GM21528 (cell line): ENCODE measurements at regions not wholly inside any gene's neighbourhood (a gene's known extent, or its start where the extent isn't known, plus 50 kb on each side); places are given as distances from the start of the nearest gene placed in this dataset.

ENCODE experiments used
- ATAC-seq: cut with Tn5 transposase; IDR thresholded peaks from one replicate; pipeline ENCODE4 v1.9.1; 2021; ENCODE audit warnings: mild to moderate bottlenecking, moderate library complexity; ENCODE audit not compliant: unreplicated experiment, low FRiP score

GRCh38 chr18:46318356-46318755 lies 214.2 kb downstream of the HAUS1 start:
- ATAC-seq: no peak

GRCh38 chr18:46319783-46320182 lies 215.6 kb downstream of the HAUS1 start:
- ATAC-seq: no peak

GRCh38 chr18:46320297-46320696 lies 216.1 kb downstream of the HAUS1 start:
- no peak for ATAC-seq

GRCh38 chr18:46320928-46321711 lies 216.9 kb downstream of the HAUS1 start:
- ATAC-seq: no peak

DNA sequence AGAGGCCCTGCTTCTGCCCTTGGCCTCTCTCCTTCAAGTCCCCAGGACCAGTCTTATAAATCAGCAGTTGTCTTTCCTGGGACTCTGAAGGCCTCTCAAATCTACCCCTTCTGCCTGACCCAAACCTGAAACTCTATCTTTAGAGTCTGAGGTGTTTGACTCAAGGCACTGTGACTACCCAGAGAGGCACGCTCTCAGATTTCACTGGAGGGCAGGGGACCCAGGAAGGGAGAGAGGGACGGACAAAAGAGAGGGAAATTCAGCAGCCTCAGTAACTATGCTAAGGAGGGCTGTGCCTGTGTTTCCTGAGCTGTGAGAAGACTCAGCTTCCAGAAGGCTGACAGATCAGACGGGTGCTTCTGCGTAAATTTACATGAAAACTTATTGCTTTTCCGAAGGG lies 217.8 kb downstream of the HAUS1 start:
- ATAC-seq: no peak

DNA sequence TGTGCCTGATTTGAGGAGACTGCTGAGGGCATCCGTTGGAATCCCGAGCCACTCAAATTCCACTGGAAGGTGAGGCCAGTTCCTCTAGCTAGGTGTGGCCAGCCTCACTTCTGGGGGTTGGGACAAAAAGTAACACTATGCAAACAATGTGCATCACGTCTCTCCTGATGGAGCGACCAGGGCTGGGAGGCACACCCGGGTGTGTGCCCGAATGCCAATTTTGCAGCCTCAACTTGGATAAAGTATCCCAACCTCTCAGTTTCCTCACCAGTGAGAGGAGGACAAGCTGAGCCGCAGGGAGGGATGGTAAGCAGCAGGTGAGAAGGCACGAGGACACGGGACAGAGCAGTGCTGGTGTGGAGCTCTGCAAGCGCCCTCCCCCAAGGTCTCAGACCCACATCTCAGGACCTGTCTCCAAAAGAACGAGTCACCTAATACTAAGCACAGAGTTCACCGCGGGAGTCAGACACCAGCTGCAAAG lies 218.3 kb downstream of the HAUS1 start:
- no peak for ATAC-seq

- no peak for ATAC-seq
These were observed 218.8 kb downstream of the HAUS1 start for GRCh38 chr18:46322941-46323340.

- no peak for ATAC-seq
These were observed 220.1 kb downstream of the HAUS1 start for GRCh38 chr18:46324087-46324955.

- no peak for ATAC-seq
These were observed 221.7 kb downstream of the HAUS1 start for GRCh38 chr18:46325895-46326294.

DNA sequence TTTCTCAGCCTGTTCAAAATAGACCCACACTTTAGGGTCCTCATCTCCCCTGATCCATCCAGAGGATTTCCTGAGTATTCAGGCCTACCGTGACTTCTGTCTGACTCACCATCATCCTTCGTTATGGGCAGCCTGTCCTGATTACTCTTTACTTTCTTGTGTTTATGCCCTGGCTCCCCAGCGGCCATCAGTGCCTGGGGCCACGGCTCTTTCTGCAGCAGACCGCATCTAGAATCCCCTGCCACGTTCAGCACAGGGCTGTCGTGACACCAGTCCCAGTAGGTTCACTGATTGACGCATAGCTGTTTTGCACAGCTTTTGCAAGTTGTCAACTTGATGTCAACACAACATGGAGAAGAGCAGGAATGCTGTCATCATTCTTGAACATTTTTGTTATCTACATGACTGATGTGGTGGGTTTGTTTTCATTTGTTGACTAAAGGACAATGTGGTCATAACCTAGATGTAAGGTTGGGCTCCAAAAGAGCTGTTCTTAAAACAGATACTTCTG lies 225.6 kb downstream of the HAUS1 start:
- no peak for ATAC-seq

DNA sequence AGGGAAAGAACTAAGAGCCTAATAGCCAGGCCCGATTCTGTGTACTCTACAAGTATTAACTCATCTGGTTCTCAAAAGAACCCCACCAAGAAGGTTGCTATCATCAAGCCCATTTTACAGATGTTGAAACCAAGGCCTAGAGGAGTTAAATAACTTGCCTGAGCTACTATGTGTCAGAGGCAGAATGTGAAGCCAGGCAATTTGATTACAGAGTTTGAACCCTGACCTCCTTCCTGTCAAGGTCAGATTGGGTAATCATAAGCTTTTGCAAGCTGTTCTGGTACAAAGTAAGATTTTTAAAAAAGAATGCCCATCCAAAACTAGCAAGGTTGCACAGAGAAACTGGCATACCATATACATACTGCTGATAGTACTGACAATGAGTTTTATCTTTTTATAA lies 227.1 kb downstream of the HAUS1 start:
- no peak for ATAC-seq

GRCh38 chr18:46332286-46332801 lies 228.2 kb downstream of the HAUS1 start:
- ATAC-seq: no peak

DNA sequence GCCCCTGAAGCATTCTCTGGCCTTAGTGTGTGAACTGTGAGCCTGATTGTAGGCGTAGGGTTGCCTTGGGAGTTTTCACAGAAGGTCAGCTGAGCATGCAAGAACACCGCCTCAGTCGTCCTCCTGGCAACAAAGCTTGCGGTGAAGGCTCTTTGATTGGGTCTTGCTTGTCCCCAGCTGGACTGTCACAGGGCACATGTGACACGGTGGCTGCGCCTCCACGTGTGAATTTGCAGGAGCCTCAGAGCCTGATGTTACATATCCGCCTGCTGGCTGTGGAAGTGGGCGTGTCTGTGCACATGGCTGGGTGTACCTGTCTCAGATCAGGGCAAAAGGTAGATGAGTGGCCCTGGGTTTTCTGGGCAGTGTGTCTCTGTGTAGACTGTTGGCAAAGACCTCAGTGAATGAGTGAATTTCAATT lies 228.7 kb downstream of the HAUS1 start:
- no peak for ATAC-seq

- no peak for ATAC-seq
These were observed 229.4 kb downstream of the HAUS1 start for GRCh38 chr18:46333431-46334135.

DNA sequence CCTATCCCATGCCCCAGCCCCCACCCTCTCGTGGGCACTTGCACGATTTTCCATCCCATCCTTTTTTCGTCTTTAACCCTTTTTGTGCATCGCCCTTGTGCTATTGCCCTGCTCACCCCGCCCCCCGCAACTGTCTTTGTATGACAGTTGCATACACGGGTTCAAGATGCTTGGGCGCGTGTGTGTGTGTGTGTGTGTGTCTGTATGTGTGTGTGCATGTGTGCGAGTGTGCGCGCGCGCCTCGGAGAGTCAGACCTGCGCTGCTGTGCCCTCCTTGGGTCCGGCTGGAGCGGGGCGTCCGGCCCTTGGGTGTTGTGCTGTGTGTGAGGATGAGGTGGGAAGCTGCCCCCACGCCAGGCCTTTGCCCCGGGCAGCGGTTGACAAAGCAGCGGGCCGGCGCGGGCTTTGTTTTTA lies 230.7 kb downstream of the HAUS1 start:
- ATAC-seq: no peak

- no peak for ATAC-seq
These were observed 231.4 kb downstream of the HAUS1 start for GRCh38 chr18:46335534-46336101.

DNA sequence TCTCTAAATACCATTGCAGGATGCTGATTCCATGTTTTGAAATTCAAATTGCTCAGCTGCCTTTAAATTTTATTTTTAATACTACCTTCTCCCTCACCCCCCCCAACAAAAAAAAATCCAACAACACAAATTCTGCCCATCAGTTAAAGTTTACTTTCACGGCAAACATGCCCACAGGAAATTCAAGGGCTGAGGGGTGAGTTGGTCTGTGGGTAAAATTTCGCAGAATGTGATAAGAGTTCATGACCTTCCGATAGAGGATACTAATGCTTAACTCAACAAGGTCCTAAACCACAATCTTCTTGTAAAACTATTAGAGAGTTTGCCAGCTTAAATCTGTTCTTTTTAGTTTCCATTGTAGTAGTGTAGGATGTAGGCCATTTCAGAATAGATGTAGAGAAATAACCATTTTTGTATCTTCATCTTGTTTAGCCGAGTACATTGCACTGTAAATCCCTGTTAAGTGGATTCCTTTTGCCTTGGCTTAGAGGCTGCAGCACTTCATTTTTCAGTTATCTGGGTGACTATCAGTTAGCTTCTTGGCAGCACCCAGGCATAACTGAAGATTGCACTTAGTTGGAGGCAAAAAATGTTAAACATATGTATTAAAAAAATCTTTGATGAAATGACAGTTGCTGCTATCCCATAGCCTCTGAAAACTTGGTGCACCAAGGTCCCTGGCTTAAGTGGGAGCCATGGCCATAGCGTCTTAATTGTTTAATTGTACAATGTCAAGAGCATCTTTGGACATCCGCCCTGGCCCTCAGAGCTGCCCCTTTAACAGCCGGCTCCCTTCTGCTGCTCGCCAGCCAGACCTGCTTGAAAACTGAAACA lies 232.3 kb downstream of the HAUS1 start:
- no peak for ATAC-seq

DNA sequence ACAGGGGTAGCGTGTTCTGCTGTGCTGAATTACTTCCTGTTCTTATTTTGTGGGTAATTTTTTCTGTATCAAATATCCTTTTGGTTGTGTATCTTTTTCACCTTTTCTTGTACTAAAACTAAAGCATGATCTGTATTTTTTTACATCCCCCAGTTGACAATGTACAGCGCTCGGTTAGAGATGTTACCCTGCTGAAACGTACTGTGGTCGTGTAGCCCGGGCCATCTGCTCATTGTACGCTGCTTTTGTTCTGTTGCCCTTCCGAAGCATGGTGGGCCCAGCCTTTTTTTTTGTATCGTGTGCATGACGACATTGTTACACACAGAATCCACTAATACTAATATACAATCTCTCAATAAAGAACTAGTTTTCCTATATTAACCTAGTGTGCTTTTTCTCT lies 233.1 kb downstream of the HAUS1 start:
- no peak for ATAC-seq

DNA sequence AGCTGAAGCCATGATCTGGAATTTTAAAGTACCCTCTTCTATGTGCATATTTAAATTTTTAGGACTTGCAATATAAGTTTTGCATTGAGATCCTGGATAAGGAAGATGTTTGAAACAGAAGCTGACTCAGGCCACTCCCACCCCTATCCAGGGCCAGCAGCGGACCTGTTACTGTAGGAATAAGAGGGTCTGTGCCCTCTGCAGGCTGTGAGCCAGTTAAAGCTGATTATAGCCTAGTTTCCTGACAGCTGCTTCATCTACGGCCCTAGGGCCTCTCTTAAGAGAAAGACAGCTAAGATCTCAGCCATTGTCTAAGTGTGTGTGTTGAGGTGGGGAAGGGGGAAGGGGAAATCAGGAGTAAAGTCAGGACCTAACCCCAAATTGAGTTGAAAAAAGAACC lies 234.0 kb downstream of the HAUS1 start:
- no peak for ATAC-seq
